ENCODE measurements at regions not wholly inside any gene's neighbourhood (a gene's known extent, or its start where the extent isn't known, plus 50 kb on each side); places are given as distances from the start of the nearest gene placed in this dataset.

DNA sequence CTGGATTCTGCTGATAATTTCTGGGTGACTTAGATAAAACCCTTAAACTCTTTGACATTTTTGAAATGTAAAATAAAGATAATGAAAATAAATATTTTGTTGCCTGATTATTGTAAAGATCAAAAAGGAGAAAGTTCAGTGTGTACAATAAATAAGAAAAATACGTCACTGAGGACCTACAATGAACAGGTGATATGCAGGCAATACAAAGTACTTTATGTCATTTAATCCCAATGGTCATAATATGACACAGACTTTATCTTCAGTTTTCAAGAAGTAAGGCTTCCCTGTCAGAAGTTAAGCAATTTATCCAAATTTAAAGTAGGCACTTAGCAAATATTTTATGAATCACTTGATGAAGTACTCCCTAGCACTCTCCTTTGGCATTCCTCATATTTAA is 532.8 kb downstream of the GBA3 start:
- TF ChIP-seq, protein P1, sequence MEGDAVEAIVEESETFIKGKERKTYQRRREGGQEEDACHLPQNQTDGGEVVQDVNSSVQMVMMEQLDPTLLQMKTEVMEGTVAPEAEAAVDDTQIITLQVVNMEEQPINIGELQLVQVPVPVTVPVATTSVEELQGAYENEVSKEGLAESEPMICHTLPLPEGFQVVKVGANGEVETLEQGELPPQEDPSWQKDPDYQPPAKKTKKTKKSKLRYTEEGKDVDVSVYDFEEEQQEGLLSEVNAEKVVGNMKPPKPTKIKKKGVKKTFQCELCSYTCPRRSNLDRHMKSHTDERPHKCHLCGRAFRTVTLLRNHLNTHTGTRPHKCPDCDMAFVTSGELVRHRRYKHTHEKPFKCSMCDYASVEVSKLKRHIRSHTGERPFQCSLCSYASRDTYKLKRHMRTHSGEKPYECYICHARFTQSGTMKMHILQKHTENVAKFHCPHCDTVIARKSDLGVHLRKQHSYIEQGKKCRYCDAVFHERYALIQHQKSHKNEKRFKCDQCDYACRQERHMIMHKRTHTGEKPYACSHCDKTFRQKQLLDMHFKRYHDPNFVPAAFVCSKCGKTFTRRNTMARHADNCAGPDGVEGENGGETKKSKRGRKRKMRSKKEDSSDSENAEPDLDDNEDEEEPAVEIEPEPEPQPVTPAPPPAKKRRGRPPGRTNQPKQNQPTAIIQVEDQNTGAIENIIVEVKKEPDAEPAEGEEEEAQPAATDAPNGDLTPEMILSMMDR (IDR thresholded peaks at IDR 0.05), result no peak
- no peak for TF ChIP-seq POLR2A (IDR thresholded peaks at IDR 0.05)
